ENCODE measurements at regions not wholly inside any gene's neighbourhood (a gene's known extent, or its start where the extent isn't known, plus 50 kb on each side); places are given as distances from the start of the nearest gene placed in this dataset.

DNA sequence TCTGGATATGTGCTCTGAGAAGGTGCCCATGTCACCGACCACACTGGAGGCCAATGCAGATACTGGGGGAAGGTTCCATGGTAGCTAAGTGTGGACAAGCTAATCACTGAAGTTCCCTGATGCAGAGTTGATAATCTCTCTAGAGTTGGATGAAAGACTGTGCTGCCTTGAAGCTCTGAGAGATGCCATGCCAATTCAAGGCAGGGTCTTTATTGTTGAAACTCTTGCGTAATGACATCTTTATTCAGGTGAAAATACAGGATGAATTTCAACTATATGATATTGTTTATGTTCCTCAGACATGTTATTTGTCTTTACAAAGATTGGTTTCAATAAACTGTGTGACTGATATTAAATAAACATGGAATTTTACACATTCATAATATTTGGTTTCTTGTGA lies 167.6 kb upstream of the TMEM161B start:
- Histone ChIP-seq H3K9me3 (no peaks in the 10 kb centered on the region), H3K4me1 (no peaks in the 10 kb centered on the region), H3K4me3 (no peak overlapping the region), H3K36me3 (no peaks in the 10 kb centered on the region), H3K27me3 (no peaks in the 10 kb centered on the region), H3K27ac (no peak overlapping the region)
- DNase-seq, result no peak
- TF ChIP-seq, protein P1, sequence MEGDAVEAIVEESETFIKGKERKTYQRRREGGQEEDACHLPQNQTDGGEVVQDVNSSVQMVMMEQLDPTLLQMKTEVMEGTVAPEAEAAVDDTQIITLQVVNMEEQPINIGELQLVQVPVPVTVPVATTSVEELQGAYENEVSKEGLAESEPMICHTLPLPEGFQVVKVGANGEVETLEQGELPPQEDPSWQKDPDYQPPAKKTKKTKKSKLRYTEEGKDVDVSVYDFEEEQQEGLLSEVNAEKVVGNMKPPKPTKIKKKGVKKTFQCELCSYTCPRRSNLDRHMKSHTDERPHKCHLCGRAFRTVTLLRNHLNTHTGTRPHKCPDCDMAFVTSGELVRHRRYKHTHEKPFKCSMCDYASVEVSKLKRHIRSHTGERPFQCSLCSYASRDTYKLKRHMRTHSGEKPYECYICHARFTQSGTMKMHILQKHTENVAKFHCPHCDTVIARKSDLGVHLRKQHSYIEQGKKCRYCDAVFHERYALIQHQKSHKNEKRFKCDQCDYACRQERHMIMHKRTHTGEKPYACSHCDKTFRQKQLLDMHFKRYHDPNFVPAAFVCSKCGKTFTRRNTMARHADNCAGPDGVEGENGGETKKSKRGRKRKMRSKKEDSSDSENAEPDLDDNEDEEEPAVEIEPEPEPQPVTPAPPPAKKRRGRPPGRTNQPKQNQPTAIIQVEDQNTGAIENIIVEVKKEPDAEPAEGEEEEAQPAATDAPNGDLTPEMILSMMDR (IDR thresholded peaks at IDR 0.05), result no peak
- no peak for TF ChIP-seq POLR2A (IDR thresholded peaks at IDR 0.05)

DNA sequence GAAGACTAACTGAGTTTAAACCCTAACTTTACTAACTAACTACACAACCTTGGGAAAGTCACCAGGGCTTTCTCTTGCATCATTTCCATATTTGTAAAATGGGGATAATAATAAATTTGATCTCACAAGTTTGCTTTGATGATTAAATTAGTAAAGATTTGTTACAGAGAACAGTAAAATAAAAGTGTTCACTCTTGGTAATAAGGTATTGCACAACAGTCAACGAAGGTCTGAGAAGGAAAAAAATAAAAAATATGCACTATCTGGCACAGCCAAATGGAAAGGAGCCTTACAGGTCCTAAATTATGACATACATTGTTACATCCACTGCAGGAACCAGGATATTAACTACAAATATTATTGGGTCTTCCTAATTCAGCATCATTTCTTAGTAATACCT lies 160.0 kb upstream of the TMEM161B start:
- no peak for DNase-seq
- no peak overlapping the region for H3K27ac ChIP-seq
- H3K4me3 ChIP-seq, result no peak overlapping the region
- no peaks in the 10 kb centered on the region for H3K9me3 ChIP-seq
- no peaks in the 10 kb centered on the region for H3K27me3 ChIP-seq
- no peak for TF ChIP-seq POLR2A (IDR thresholded peaks at IDR 0.05)
- TF ChIP-seq, protein P1 (IDR thresholded peaks at IDR 0.05), result no peak
- no peaks in the 10 kb centered on the region for H3K36me3 ChIP-seq
- no peaks in the 10 kb centered on the region for H3K4me1 ChIP-seq

DNA sequence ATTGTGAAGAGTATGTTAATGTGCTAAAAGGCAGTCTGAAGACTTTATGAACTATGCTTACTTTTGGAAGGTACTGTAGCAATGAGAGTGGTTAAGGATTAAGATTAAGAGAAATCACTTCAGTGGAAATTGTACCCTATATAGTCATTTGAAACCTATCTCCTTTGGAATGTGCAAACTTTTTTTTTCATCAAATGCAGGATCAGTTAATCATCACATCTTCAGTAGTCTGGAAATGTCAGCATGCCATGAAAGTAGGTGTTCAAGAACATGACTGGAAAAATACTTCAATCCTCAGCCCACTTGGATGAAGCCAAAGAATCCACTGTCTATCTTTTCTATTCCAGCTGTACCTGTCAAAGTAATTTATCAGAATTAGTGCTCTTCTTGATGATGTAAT lies 157.8 kb upstream of the TMEM161B start:
- no peaks in the 10 kb centered on the region for H3K36me3 ChIP-seq
- H3K27ac ChIP-seq, result no peak overlapping the region
- H3K4me3 ChIP-seq, result no peak overlapping the region
- no peaks in the 10 kb centered on the region for H3K4me1 ChIP-seq
- no peak for DNase-seq
- H3K9me3 ChIP-seq, result no peaks in the 10 kb centered on the region
- H3K27me3 ChIP-seq, result no peaks in the 10 kb centered on the region
- TF ChIP-seq POLR2A (IDR thresholded peaks at IDR 0.05), result no peak
- TF ChIP-seq, protein P1 (IDR thresholded peaks at IDR 0.05), result no peak

- Histone ChIP-seq H3K36me3 (no peaks in the 10 kb centered on the region), H3K4me3 (no peak overlapping the region), H3K27me3 (no peaks in the 10 kb centered on the region), H3K27ac (no peak overlapping the region), H3K4me1 (no peaks in the 10 kb centered on the region), H3K9me3 (no peaks in the 10 kb centered on the region)
- TF ChIP-seq POLR2A (IDR thresholded peaks at IDR 0.05), result no peak
- TF ChIP-seq, protein P1 (IDR thresholded peaks at IDR 0.05), result no peak
- DNase-seq, result no peak
Measured at GRCh38 chr5:88425124-88425523, 156.5 kb upstream of the TMEM161B start.

DNA sequence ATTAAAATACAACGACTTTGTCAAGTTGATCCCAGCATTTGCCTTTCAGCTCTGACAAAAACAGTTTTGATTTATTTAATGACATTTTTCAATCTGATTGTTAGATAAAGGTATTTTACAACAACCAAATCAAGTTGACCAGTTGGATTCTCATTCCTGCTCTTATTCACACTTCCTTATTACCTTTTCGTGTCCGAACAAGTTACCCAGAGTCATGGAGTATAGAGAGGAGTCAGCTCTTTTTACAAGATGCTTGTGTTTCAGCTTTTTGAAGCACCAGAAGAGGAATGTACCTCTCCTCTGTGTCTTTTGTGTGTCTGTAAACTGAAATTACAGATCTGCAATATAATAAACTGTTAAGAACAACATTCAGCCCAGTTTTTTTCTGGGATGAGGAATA lies 151.3 kb upstream of the TMEM161B start:
- Histone ChIP-seq H3K4me1 (no peaks in the 10 kb centered on the region), H3K9me3 (no peaks in the 10 kb centered on the region), H3K27me3 (no peaks in the 10 kb centered on the region), H3K4me3 (no peak overlapping the region), H3K36me3 (no peaks in the 10 kb centered on the region), H3K27ac (no peak overlapping the region)
- DNase-seq, result no peak
- TF ChIP-seq, protein P1 (IDR thresholded peaks at IDR 0.05), result no peak
- no peak for TF ChIP-seq POLR2A (IDR thresholded peaks at IDR 0.05)

DNA sequence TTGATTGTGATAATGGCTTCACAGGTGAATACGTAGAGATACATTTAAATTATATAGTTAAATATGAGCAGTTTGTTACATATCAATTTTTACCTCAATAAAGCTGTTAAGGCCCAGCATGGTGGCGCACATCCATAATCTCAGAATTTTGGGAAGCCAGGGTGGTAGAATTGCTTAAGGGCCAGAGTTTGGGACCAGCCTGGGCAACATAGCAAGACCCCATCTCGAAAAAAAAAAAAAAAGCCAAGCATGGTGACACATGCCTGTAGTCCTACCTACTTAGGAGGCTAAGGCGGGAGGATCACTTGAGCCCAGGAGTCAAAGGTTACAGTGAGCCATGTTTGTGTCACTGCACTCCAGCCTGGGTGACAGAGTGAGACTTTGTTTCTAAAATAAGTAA lies 138.7 kb upstream of the TMEM161B start:
- Histone ChIP-seq H3K27ac (no peak overlapping the region), H3K4me1 (no peaks in the 10 kb centered on the region)

More for the DNA sequence above, 138.7 kb upstream of the TMEM161B start:
- Histone ChIP-seq H3K27me3 (no peaks in the 10 kb centered on the region), H3K36me3 (no peaks in the 10 kb centered on the region), H3K4me3 (no peak overlapping the region), H3K9me3 (no peaks in the 10 kb centered on the region)
- no peak for DNase-seq
- TF ChIP-seq, protein P1 (IDR thresholded peaks at IDR 0.05), result no peak
- no peak for TF ChIP-seq POLR2A (IDR thresholded peaks at IDR 0.05)
